Endothelial cell of umbilical vein (primary cell): ENCODE measurements at regions not wholly inside any gene's neighbourhood (a gene's known extent, or its start where the extent isn't known, plus 50 kb on each side); places are given as distances from the start of the nearest gene placed in this dataset.

ENCODE experiments used
- BruUV-seq: library from RNA; stranded (reverse); fragments of 400-500 nt; replicated peaks from 2 replicates; lab custom pipeline; 2021; lab: Mats Ljungman, UMichigan
- CTCF ChIA-PET: fragments of 300-600, 350-600 bp; sonication (Branson Sonifier 250); formaldehyde crosslinking; loops from one replicate; lab custom pipeline; 2021; ENCODE audit warnings: antibody characterized with exemption, inconsistent platforms; lab: Charles Lee
- POLR2A ChIA-PET: fragments of 300-600, 350-600 bp; sonication (Branson Sonifier 250); formaldehyde crosslinking; loops from one replicate; lab custom pipeline; 2021; ENCODE audit warnings: antibody characterized with exemption, inconsistent platforms; lab: Charles Lee
- DNase-seq: peaks from one replicate; pipeline ENCODE4 v3.0.0-alpha.2; 2011; ENCODE audit warnings: low read depth, low spot score
- FAIRE-seq: peaks from 2 replicates; lab custom pipeline; 2011; peaks lifted over from hg19 to GRCh38; lab: Jason Lieb, UNC
- H2AFZ ChIP-seq: 2 replicates; pipeline ENCODE4 v1.6.0; 2012; ENCODE audit warnings: low read depth, low read length, control low read depth, inconsistent platforms
- H3K27ac ChIP-seq: 2 replicates; pipeline ENCODE4 v1.5.1; 2011; ENCODE audit warnings: low read depth, mild to moderate bottlenecking, control low read depth, low read length, moderate library complexity; ENCODE audit not compliant: insufficient read depth
- H3K27me3 ChIP-seq, 2 experiments: 2 replicates each; pipeline versions ENCODE4 v1.6.0 to v1.6.1; 2011; ENCODE audit warnings: low read length in 2 of 2, mixed read lengths in 1 of 2; ENCODE audit not compliant: control insufficient read depth in 2 of 2, insufficient read depth in 2 of 2
- H3K36me3 ChIP-seq, 2 experiments: 2 replicates in 1 of 2; 3 replicates in 1 of 2; pipeline ENCODE4 v1.5.1; 2011; ENCODE audit warnings: low read length in 2 of 2, mild to moderate bottlenecking in 1 of 2, moderate library complexity in 1 of 2; ENCODE audit not compliant: control insufficient read depth in 2 of 2, insufficient read depth in 2 of 2; ENCODE audit errors: extremely low read depth in 1 of 2
- H3K4me1 ChIP-seq: 3 replicates; pipeline ENCODE4 v1.5.1; 2011; ENCODE audit warnings: mild to moderate bottlenecking, low read length; ENCODE audit not compliant: control insufficient read depth, insufficient read depth; ENCODE audit errors: extremely low read depth
- H3K4me2 ChIP-seq: 2 replicates; pipeline ENCODE4 v1.6.1; 2011; ENCODE audit warnings: low read length, control low read depth, mixed read lengths; ENCODE audit not compliant: insufficient read depth
- H3K4me3 ChIP-seq, 3 experiments: fragments of 200-600 bp in 1 of 3; sonication (generic), shearing (Covaris generic) in 1 of 3; replicated peaks in 1 of 3; 2 replicates each; pipeline ENCODE4 v1.5.1; 2011 to 2016; ENCODE audit warnings: control low read depth in 3 of 3, low read length in 3 of 3, mild to moderate bottlenecking in 2 of 3, inconsistent platforms in 1 of 3, low read depth in 1 of 3, moderate library complexity in 1 of 3; ENCODE audit not compliant: insufficient read depth in 1 of 3
- H3K79me2 ChIP-seq: 2 replicates; pipeline ENCODE4 v1.6.0; 2012; ENCODE audit warnings: low read length, inconsistent platforms; ENCODE audit not compliant: control insufficient read depth, insufficient read depth
- H3K9ac ChIP-seq: replicated peaks from 2 replicates; pipeline ENCODE3; 2011; ENCODE audit warnings: low read length, control low read depth; ENCODE audit not compliant: insufficient read depth; ENCODE audit errors: extremely low read depth
- H3K9me1 ChIP-seq: replicated peaks from 3 replicates; pipeline ENCODE4 v1.6.0; 2011; ENCODE audit warnings: mild to moderate bottlenecking, low read length; ENCODE audit not compliant: control insufficient read depth, insufficient read depth; ENCODE audit errors: extremely low read depth
- H3K9me3 ChIP-seq: replicated peaks from 2 replicates; pipeline ENCODE4 v1.5.1; 2012; ENCODE audit warnings: low read length, inconsistent platforms; ENCODE audit not compliant: control insufficient read depth, insufficient read depth
- H4K20me1 ChIP-seq: replicated peaks from 2 replicates; pipeline ENCODE3; 2011; ENCODE audit warnings: mild to moderate bottlenecking, low read length; ENCODE audit not compliant: control insufficient read depth, insufficient read depth; ENCODE audit errors: extremely low read depth
- CTCF ChIP-seq, 2 donors: IDR thresholded peaks; 1 replicate in 1 of 2; 2 replicates in 1 of 2; pipeline ENCODE4 v1.5.1; 2011; ENCODE audit warnings: low read length in 2 of 2, mild to moderate bottlenecking in 2 of 2, moderate library complexity in 2 of 2, control low read depth in 1 of 2, inconsistent platforms in 1 of 2, low read depth in 1 of 2; ENCODE audit not compliant: insufficient read depth in 1 of 2; ENCODE audit errors: extremely low read depth in 1 of 2
- EZH2 ChIP-seq: IDR thresholded peaks from 2 replicates; pipeline ENCODE4 v1.6.1; 2012; ENCODE audit warnings: borderline replicate concordance, low read depth, mild to moderate bottlenecking, moderate library complexity, low read length, inconsistent platforms; ENCODE audit not compliant: severe bottlenecking
- FOS ChIP-seq: IDR thresholded peaks from 2 replicates; pipeline ENCODE4 v1.6.1; 2011; ENCODE audit warnings: mild to moderate bottlenecking, low read length, moderate library complexity, borderline replicate concordance; ENCODE audit not compliant: insufficient read depth
- GATA2 ChIP-seq: IDR thresholded peaks from 2 replicates; pipeline ENCODE4 v1.7.0; 2011; ENCODE audit warnings: low read depth, mild to moderate bottlenecking, moderate library complexity, mixed read lengths, low read length; ENCODE audit not compliant: insufficient read length, insufficient read depth
- JUN ChIP-seq: IDR thresholded peaks from 2 replicates; pipeline ENCODE4 v1.6.1; 2011; ENCODE audit warnings: borderline replicate concordance, low read depth; ENCODE audit not compliant: insufficient read length, insufficient read depth
- MAX ChIP-seq: IDR thresholded peaks from 2 replicates; pipeline ENCODE4 v1.6.1; 2011; ENCODE audit not compliant: insufficient read depth, insufficient read length
- MYC ChIP-seq: IDR thresholded peaks from one replicate; pipeline ENCODE4 v1.6.1; 2011; ENCODE audit warnings: mild to moderate bottlenecking, low read depth, low read length
- POLR2A ChIP-seq: IDR thresholded peaks from 2 replicates; pipeline ENCODE4 v1.6.1; 2012; ENCODE audit warnings: low read depth, mild to moderate bottlenecking, control low read depth, low read length
- POLR2AphosphoS5 ChIP-seq: IDR thresholded peaks from 2 replicates; pipeline ENCODE4 v1.6.1; 2012; ENCODE audit warnings: low read depth, mild to moderate bottlenecking, control low read depth, low read length, moderate library complexity; ENCODE audit not compliant: insufficient read depth
- dilution Hi-C: fragments of 300-500 bp; cut with MboI; formaldehyde crosslinking; loops from one replicate; pipeline ENCODE4 v1.15.0; 2019; ENCODE audit warnings: low sequenced_read_pairs; ENCODE audit not compliant: extremely low pct_ligation_motif_present
- intact Hi-C: fragments of 100-400 bp; cut with micrococcal nuclease; formaldehyde crosslinking; loops from one replicate; pipeline ENCODE4 v1.10.0; 2022

- DNase-seq (peak; percentile 1), FAIRE-seq (no peak)
- H3K36me3 ChIP-seq = no peaks in the 10 kb centered on the region
- no peak overlapping the region for H2AFZ ChIP-seq
- H3K4me1 ChIP-seq = no peaks in the 10 kb centered on the region
- H3K4me2 ChIP-seq = no peak overlapping the region
- TF ChIP-seq POLR2A = no peak
- no peak for TF ChIP-seq POLR2AphosphoS5
- TF ChIP-seq CTCF (IDR thresholded peaks at IDR 0.05; ENCODE audit: extremely low read depth in 1 of 2, insufficient read depth in 1 of 2, low read depth in 1 of 2, low read length in 2 of 2) = no peak
- TF ChIP-seq GATA2 = no peak
- TF ChIP-seq FOS = no peak
- no peak for TF ChIP-seq MAX
- TF ChIP-seq JUN = no peak
- TF ChIP-seq MYC = no peak
- TF ChIP-seq EZH2 = no peak
- CTCF ChIA-PET = no interaction called here
- intact Hi-C loops (no loop called here), dilution Hi-C loops (no loop called here)
- no peaks in the 10 kb centered on the region for H4K20me1 ChIP-seq
- H3K4me3 ChIP-seq = no peak overlapping the region
- no peaks in the 10 kb centered on the region for H3K9me1 ChIP-seq
- BruUV-seq = no TSS peak
- H3K9me3 ChIP-seq = no peaks in the 10 kb centered on the region
- POLR2A ChIA-PET = no interaction called here
- H3K9ac ChIP-seq = no peak overlapping the region
- H3K27ac ChIP-seq = no peak overlapping the region
- peaks cover 4 to 13% of the 10 kb centered on the region in 2 experiments for H3K27me3 ChIP-seq
- no peaks in the 10 kb centered on the region for H3K79me2 ChIP-seq
Observed at GRCh38 chrX:39519030-39519488, 578.7 kb downstream of the BCOR start.
